GM12878 (cell line): ENCODE measurements at regions not wholly inside any gene's neighbourhood (a gene's known extent, or its start where the extent isn't known, plus 50 kb on each side); places are given as distances from the start of the nearest gene placed in this dataset. TPM values are rescaled to one million over a fixed set of nuclear protein-coding genes. Genes with fewer than 3 reads are reported as not detected.

Experiments
- ATAC-seq: fragments of 200-7000 bp; cut with Tn5 transposase; 3 replicates; pipeline ENCODE4 v1.9.1; 2020; ENCODE audit warnings: mild to moderate bottlenecking, moderate library complexity
- BruUV-seq: library from RNA; stranded (reverse); fragments of 400-500 nt; replicated peaks from 2 replicates; lab custom pipeline; 2021; lab: Mats Ljungman, UMichigan
- CTCF ChIA-PET: fragments of 300-600 bp; sonication (Branson Sonifier 250); formaldehyde crosslinking; extraction: SDS; loops from one replicate; lab custom pipeline; 2021; ENCODE audit warnings: inconsistent platforms; lab: Yijun Ruan, JAX
- POLR2A ChIA-PET: fragments of 350-600 bp; formaldehyde crosslinking; extraction: SDS; loops from one replicate; lab custom pipeline; 2021; ENCODE audit warnings: inconsistent platforms; lab: Charles Lee
- RAD21 ChIA-PET: fragments of 300-600 bp; sonication (Branson Sonifier 250); formaldehyde crosslinking; loops from one replicate; lab custom pipeline; 2023; ENCODE audit warnings: antibody characterized with exemption; ENCODE audit not compliant: unreplicated experiment; lab: Charles Lee
- SMC1A ChIA-PET: fragments of 300-600 bp; sonication (Branson Sonifier 250); formaldehyde crosslinking; loops from one replicate; lab custom pipeline; 2023; ENCODE audit not compliant: unreplicated experiment, uncharacterized antibody; lab: Charles Lee
- DNase-seq: peaks from one replicate; pipeline ENCODE4 v3.0.0-alpha.2; 2011; ENCODE audit warnings: low read depth, low spot score
- FAIRE-seq: peaks from 3 replicates; lab custom pipeline; 2011; peaks lifted over from hg19 to GRCh38; lab: Jason Lieb, UNC
- H2AFZ ChIP-seq: 2 replicates; pipeline ENCODE4 v1.6.0; 2011; ENCODE audit warnings: low read depth, low read length, control low read depth; ENCODE audit not compliant: control insufficient read depth
- H3K27ac ChIP-seq: 2 replicates; pipeline ENCODE4 v1.5.1; 2011; ENCODE audit warnings: control low read depth; ENCODE audit not compliant: control insufficient read depth, insufficient read depth
- H3K27me3 ChIP-seq, 2 experiments: replicated peaks in 1 of 2; 2 replicates each; pipeline versions ENCODE4 v1.6.0 to v1.6.1; 2011; ENCODE audit warnings: low read length in 1 of 2; ENCODE audit not compliant: control insufficient read depth in 2 of 2, insufficient read depth in 2 of 2
- H3K36me3 ChIP-seq, 2 experiments: 2 replicates each; pipeline ENCODE4 v1.5.1; 2011; ENCODE audit warnings: low read length in 1 of 2; ENCODE audit not compliant: control insufficient read depth in 2 of 2, insufficient read depth in 2 of 2
- H3K4me1 ChIP-seq: 2 replicates; pipeline ENCODE4 v1.6.1; 2011; ENCODE audit warnings: mild to moderate bottlenecking, low read length, moderate library complexity, mixed read lengths; ENCODE audit not compliant: control insufficient read depth, insufficient read depth
- H3K4me2 ChIP-seq: 2 replicates; pipeline ENCODE4 v1.6.0; 2011; ENCODE audit warnings: control low read depth; ENCODE audit not compliant: control insufficient read depth, insufficient read depth
- H3K4me3 ChIP-seq: fragments of 200-600 bp; sonication (generic); 2 replicates; pipeline ENCODE4 v1.5.1; 2016
- H3K79me2 ChIP-seq: 2 replicates; pipeline ENCODE4 v1.6.0; 2011; ENCODE audit warnings: low read length; ENCODE audit not compliant: control insufficient read depth, insufficient read depth
- H3K9ac ChIP-seq: 2 replicates; pipeline ENCODE4 v1.8.0; 2011; ENCODE audit warnings: low read length, control low read depth, mixed read lengths; ENCODE audit not compliant: control insufficient read depth, insufficient read depth
- H3K9me3 ChIP-seq: replicated peaks from 3 replicates; pipeline ENCODE4 v1.5.1; 2011; ENCODE audit warnings: mild to moderate bottlenecking, low read length; ENCODE audit not compliant: control insufficient read depth, insufficient read depth
- H4K20me1 ChIP-seq: 2 replicates; pipeline ENCODE4 v1.6.0; 2011; ENCODE audit not compliant: control insufficient read depth, insufficient read depth
- JUNB ChIP-seq: IDR thresholded peaks from 2 replicates; pipeline ENCODE4 v1.6.1; 2016; ENCODE audit warnings: antibody characterized with exemption, mild to moderate bottlenecking
- STAT3 ChIP-seq: IDR thresholded peaks from 2 replicates; pipeline ENCODE4 v1.6.1; 2011; ENCODE audit warnings: low read depth, low read length, improper control_type of control experiment
- WGBS: methylation state at CpG from one replicate; pipeline ENCODE4 v1.1.6; 2016; ENCODE audit warnings: low lambda C conversion rate; ENCODE audit not compliant: insufficient replicate concordance, insufficient coverage; ENCODE audit errors: missing lambda C conversion rate; 5-methylcytosine and 5-hydroxymethylcytosine counted together
- in situ Hi-C: fragments of 300-500 bp; cut with MboI; formaldehyde crosslinking; loops from 9 replicates; pipeline ENCODE4 v1.14.3; 2018; ENCODE audit warnings: mixed read lengths
- intact Hi-C: fragments of 100-400 bp; cut with micrococcal nuclease; formaldehyde crosslinking; loops from one replicate; pipeline ENCODE4 v1.14.2; 2022; ENCODE audit not compliant: unreplicated experiment
- microRNA counts: library from miRNA; unstranded; fragments of <30 nt; microRNA quantifications from one replicate; lab custom pipeline; 2016
- microRNA-seq: library from miRNA; unstranded; fragments of <30 nt; microRNA quantifications from one replicate; pipeline ENCODE4, GENCODE V29; 2018
- small RNA-seq: library from RNA; depleted of rRNA; stranded (forward); fragments of <200 nt; gene quantifications from one replicate; pipeline ENCODE3, GENCODE V24; 2014
- TF ChIP-seq, protein P1 (sequence below): fragments of 450-650 bp; IDR thresholded peaks from 2 replicates; pipeline ENCODE4 v1.6.1; 2016; ENCODE audit warnings: mild to moderate bottlenecking
- TF ChIP-seq, protein P2 (sequence below): IDR thresholded peaks from 2 replicates; pipeline ENCODE4 v1.6.1; 2011; ENCODE audit warnings: borderline replicate concordance, low read depth, mild to moderate bottlenecking, moderate library complexity, mixed read lengths, low read length; ENCODE audit not compliant: insufficient read depth; ENCODE audit errors: extremely low read length

DNA sequence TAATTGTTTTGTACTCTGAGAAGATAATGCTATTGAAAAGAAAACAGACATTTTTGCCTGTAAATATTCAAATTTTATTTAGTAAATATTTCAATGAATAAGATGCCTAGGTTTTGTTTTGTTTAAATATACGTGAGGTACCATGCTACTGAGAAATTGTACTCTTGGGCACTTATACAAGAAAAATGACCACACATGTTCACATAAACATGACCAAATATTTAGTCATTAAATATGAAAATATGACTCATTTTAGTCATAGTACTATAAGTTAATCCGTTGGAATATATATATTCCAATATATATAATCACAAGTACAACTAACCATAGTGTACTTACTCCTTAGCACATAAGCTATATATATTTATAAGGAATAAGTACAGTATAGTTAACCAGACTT is 56.7 kb upstream of the ZNF804A start (continued):
- TF ChIP-seq JUNB (no peak), STAT3 (no peak)
- TF ChIP-seq, protein P1, sequence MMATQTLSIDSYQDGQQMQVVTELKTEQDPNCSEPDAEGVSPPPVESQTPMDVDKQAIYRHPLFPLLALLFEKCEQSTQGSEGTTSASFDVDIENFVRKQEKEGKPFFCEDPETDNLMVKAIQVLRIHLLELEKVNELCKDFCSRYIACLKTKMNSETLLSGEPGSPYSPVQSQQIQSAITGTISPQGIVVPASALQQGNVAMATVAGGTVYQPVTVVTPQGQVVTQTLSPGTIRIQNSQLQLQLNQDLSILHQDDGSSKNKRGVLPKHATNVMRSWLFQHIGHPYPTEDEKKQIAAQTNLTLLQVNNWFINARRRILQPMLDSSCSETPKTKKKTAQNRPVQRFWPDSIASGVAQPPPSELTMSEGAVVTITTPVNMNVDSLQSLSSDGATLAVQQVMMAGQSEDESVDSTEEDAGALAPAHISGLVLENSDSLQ: no peak

DNA sequence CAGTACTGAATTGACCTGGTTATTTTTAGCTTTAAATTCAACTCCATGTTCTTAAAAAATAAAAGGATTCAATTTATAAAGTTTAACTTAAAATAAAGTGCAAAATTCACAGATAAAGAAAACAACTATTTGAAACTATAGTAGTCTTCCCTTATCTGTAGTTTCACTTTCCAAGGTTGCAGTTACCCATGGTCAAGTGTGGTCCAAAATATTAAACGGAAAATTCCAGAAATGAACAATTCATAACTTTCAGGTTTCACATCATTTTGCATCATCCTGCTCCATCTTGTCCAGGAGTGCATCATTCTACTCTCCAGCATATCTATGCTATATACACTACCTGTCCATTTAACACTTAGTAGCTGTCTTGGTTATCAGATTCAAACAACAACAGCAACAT is 54.5 kb upstream of the ZNF804A start:
- ChIA-PET CTCF (no interaction called here), SMC1A (interaction anchor here (0.7 to 1.4 kb wide), 4 partner anchors 12 to 133 kb away, joined by 3 to 4 read pairs (median 3); no protein-coding TSS in a partner anchor), POLR2A (no interaction called here), RAD21 (interaction anchor here (1.0 kb wide), 1 partner anchor 78 kb away, joined by 3 read pairs; no protein-coding TSS in a partner anchor)
- WGBS: 0% methylated on average over 1 of the region's 1 CpG
- no TSS peak for BruUV-seq
- TF ChIP-seq, protein P2, sequence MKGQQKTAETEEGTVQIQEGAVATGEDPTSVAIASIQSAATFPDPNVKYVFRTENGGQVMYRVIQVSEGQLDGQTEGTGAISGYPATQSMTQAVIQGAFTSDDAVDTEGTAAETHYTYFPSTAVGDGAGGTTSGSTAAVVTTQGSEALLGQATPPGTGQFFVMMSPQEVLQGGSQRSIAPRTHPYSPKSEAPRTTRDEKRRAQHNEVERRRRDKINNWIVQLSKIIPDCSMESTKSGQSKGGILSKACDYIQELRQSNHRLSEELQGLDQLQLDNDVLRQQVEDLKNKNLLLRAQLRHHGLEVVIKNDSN: no peak
- no peak for FAIRE-seq
- in situ Hi-C loops: no loop called here
- Histone ChIP-seq H4K20me1 (no peaks in the 10 kb centered on the region), H3K4me1 (no peaks in the 10 kb centered on the region), H3K27me3 (no peaks in the 10 kb centered on the region), H2AFZ (no peak overlapping the region), H3K36me3 (no peaks in the 10 kb centered on the region), H3K9me3 (no peaks in the 10 kb centered on the region), H3K4me3 (no peak overlapping the region), H3K27ac (no peak overlapping the region), H3K9ac (no peak overlapping the region), H3K79me2 (no peaks in the 10 kb centered on the region), H3K4me2 (no peak overlapping the region)
- intact Hi-C loops: no loop called here
- ATAC-seq: peak; percentile 32; the same call in 2 of the 3 replicates
- DNase-seq: no peak

MicroRNAs in the stretch of these regions (microRNA counts, 767-probe panel; counts per million panel counts)
- 55.3 counts per million for microRNA hsa-miR-548ae (lab: Ali Mortazavi, UCI)

Small RNA genes in the stretch of these regions (microRNA-seq; reads per million reads assigned to microRNA genes)
- not detected for gene MIR548AE1

Small RNA genes in the stretch of these regions (small RNA-seq; reads per million reads assigned to genes)
- not detected for gene MIR548AE1
